ENCODE measurements at regions not wholly inside any gene's neighbourhood (a gene's known extent, or its start where the extent isn't known, plus 50 kb on each side); places are given as distances from the start of the nearest gene placed in this dataset.
A peak's percentile ranks its signal among the peaks of the same experiment; 100 is the strongest.

GRCh38 chr18:39793609-39794008 lies 2161.4 kb upstream of the PIK3C3 start:
- Histone ChIP-seq H3K4me2 (no peak overlapping the region), H3K9me3 (ENCODE audit: low read depth) (no peaks in the 10 kb centered on the region), H3K36me3 (no peaks in the 10 kb centered on the region), H4K20me1 (ENCODE audit: low read depth) (no peaks in the 10 kb centered on the region), H3K4me1 (no peaks in the 10 kb centered on the region), H3K9ac (no peak overlapping the region), H3K79me2 (ENCODE audit: low read depth) (peaks cover 45% of the 10 kb centered on the region), H3F3A (ENCODE audit: low read depth) (no peaks in the 10 kb centered on the region), H3K4me3 (no peak overlapping the region), H2AFZ (replicated peaks) (no peak overlapping the region), H3K27me3 (no peaks in the 10 kb centered on the region), H3K27ac (no peak overlapping the region)
- no peak overlapping the region for H3K4me3 Mint-ChIP-seq
- H3K4me1 Mint-ChIP-seq: peaks cover 18% of the 10 kb centered on the region
- H3K36me3 Mint-ChIP-seq: peaks cover 7% of the 10 kb centered on the region
- H3K27ac Mint-ChIP-seq: peak overlapping the region; percentile 78
- peaks cover 5% of the 10 kb centered on the region for H3K27me3 Mint-ChIP-seq (ENCODE audit: insufficient read depth, low read depth)
- DNase-seq (ENCODE audit: low spot score): no peak
- peaks cover 3% of the 10 kb centered on the region for H3K9me3 Mint-ChIP-seq
- no peak for TF ChIP-seq EZH2phosphoT487 (IDR thresholded peaks at IDR 0.05)
- TF ChIP-seq EZH2 (IDR thresholded peaks at IDR 0.05): no peak
- no peak for TF ChIP-seq CTCF (IDR thresholded peaks at IDR 0.05)

GRCh38 chr18:39788383-39788782 lies 2166.7 kb upstream of the PIK3C3 start:
- peaks cover 18% of the 10 kb centered on the region for H3K4me1 ChIP-seq
- peaks cover 3% of the 10 kb centered on the region for H3K9me3 Mint-ChIP-seq
- no peaks in the 10 kb centered on the region for H3K27me3 ChIP-seq
- no peak overlapping the region for H3K4me3 ChIP-seq
- H3K27ac Mint-ChIP-seq: no peak overlapping the region
- TF ChIP-seq EZH2 (IDR thresholded peaks at IDR 0.05): no peak
- no peak for TF ChIP-seq CTCF (IDR thresholded peaks at IDR 0.05)
- TF ChIP-seq EZH2phosphoT487 (IDR thresholded peaks at IDR 0.05): no peak
- H3K79me2 ChIP-seq (ENCODE audit: low read depth): peaks cover 29% of the 10 kb centered on the region
- peaks cover 2% of the 10 kb centered on the region for H3K27me3 Mint-ChIP-seq (ENCODE audit: insufficient read depth, low read depth)
- no peak overlapping the region for H3K27ac ChIP-seq
- H3K4me2 ChIP-seq: no peak overlapping the region
- peaks cover 34% of the 10 kb centered on the region for H3K4me1 Mint-ChIP-seq
- H2AFZ ChIP-seq (replicated peaks): no peak overlapping the region
- H3K4me3 Mint-ChIP-seq: no peak overlapping the region
- no peaks in the 10 kb centered on the region for H4K20me1 ChIP-seq (ENCODE audit: low read depth)
- H3F3A ChIP-seq (ENCODE audit: low read depth): peaks cover 12% of the 10 kb centered on the region
- no peaks in the 10 kb centered on the region for H3K36me3 ChIP-seq
- peaks cover 9% of the 10 kb centered on the region for H3K36me3 Mint-ChIP-seq
- no peak overlapping the region for H3K9ac ChIP-seq
- H3K9me3 ChIP-seq (ENCODE audit: low read depth): no peaks in the 10 kb centered on the region
- DNase-seq (ENCODE audit: low spot score): no peak

GRCh38 chr18:39786477-39786876 lies 2168.6 kb upstream of the PIK3C3 start:
- Mint-ChIP-seq H3K36me3 (peaks cover 7% of the 10 kb centered on the region), H3K27ac (no peak overlapping the region), H3K4me1 (peaks cover 43% of the 10 kb centered on the region), H3K4me3 (no peak overlapping the region), H3K9me3 (peaks cover 3% of the 10 kb centered on the region), H3K27me3 (ENCODE audit: insufficient read depth, low read depth) (no peaks in the 10 kb centered on the region)
- H3K27me3 ChIP-seq: no peaks in the 10 kb centered on the region
- no peaks in the 10 kb centered on the region for H3K36me3 ChIP-seq
- H3K9me3 ChIP-seq (ENCODE audit: low read depth): no peaks in the 10 kb centered on the region
- no peak for DNase-seq (ENCODE audit: low spot score)
- H3F3A ChIP-seq (ENCODE audit: low read depth): peaks cover 15% of the 10 kb centered on the region
- peaks cover 28% of the 10 kb centered on the region for H3K4me1 ChIP-seq
- no peaks in the 10 kb centered on the region for H4K20me1 ChIP-seq (ENCODE audit: low read depth)
- no peak overlapping the region for H3K4me2 ChIP-seq
- H2AFZ ChIP-seq (replicated peaks): no peak overlapping the region
- H3K79me2 ChIP-seq (ENCODE audit: low read depth): peaks cover 20% of the 10 kb centered on the region
- H3K9ac ChIP-seq: no peak overlapping the region
- no peak overlapping the region for H3K4me3 ChIP-seq
- TF ChIP-seq EZH2phosphoT487 (IDR thresholded peaks at IDR 0.05): no peak
- TF ChIP-seq CTCF (IDR thresholded peaks at IDR 0.05): no peak
- no peak for TF ChIP-seq EZH2 (IDR thresholded peaks at IDR 0.05)
- no peak overlapping the region for H3K27ac ChIP-seq
